Activated CD4-positive, alpha-beta T cell treated with anti-CD3 and anti-CD28 coated beads for 24 hours (primary cell): ENCODE measurements at regions not wholly inside any gene's neighbourhood (a gene's known extent, or its start where the extent isn't known, plus 50 kb on each side); places are given as distances from the start of the nearest gene placed in this dataset.
"Not testable (repeated sequence)": the region's sequence is repeated elsewhere in the genome, so short reads cannot be mapped to it uniquely, and the experiment has no call there.

Experiments used
- DNase-seq, 2 donors: peaks; one replicate each; pipeline ENCODE4 v3.0.0-alpha.2; 2020; ENCODE audit warnings: low read depth in 2 of 2

DNA sequence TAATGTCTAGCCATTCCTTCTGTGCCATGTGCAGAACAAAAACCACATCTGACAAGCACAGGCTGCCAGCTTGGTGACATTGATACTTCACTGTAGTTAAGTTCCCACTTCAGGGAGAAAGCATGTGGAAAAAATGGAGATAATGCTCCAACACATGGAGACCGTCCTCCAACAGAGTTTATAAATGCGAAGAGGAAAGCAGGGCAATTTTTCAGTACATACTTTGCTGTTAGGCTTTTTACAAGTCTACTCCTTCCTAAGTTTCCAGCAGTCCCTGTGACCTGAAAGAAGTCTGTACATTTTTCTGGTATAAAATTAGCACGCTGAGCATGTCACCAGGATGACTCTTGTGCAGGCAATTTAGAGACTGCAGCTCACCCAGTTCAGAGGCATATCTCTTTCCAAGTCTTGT is 766.9 kb upstream of the IGFBP7 start:
- DNase-seq, result no peak

DNA sequence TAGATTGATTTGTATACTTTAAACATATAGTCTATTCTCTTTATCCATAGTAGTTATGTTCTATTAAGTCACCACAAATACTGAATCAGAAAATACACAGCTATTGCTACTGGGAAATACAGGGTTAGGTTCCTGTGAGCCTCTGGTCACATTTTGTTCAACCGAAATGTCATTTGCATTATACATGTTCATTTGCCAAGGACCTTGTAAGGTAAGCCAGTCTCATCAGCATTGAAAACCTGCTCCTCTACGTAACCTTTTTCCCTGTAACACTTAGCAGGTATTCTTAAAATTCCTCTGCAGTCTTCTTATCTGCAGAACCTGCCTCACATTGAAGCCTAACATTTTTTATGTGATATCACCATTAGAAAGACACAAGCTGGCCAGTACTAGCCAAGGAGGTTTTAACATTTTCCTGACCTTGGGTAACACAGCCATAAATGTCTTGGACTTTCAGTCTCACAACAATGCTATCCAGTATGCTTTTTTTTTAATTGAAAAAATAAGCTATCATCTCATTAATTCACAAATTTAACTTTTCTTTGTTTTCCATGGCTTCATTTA is 765.7 kb upstream of the IGFBP7 start:
- no peak for DNase-seq

DNA sequence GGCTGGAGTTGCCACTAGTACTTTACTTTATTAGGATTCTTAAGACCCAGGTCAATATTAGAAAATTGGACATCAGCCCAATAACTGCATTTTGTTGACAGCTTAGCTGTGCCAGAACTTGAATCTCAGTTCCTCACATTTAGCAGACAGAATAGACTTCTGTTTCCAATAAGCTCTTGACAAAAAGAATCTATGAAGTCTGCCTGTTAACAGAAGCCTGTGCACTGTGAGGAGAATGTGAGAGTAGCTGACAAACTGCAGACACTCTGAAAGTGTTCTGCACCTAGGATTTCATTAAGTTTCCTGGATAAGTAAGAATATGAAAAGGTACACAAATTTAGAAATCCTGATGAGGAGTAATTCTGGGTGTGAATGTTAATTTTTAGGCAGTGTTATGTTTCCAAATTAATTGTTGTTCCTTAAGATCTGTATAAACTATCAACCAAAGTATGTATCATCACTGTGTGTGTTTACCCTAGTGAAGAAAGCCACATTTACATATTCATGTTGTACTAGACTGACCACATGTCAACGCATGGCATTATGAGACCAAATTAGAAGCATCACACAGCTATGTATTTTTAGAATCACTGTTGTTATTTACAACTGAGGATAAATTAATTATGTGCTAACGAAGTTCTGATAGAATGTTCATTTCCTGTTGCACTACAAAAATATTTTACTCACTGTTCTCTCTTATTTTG is 756.4 kb upstream of the IGFBP7 start:
- DNase-seq, result no peak

DNA sequence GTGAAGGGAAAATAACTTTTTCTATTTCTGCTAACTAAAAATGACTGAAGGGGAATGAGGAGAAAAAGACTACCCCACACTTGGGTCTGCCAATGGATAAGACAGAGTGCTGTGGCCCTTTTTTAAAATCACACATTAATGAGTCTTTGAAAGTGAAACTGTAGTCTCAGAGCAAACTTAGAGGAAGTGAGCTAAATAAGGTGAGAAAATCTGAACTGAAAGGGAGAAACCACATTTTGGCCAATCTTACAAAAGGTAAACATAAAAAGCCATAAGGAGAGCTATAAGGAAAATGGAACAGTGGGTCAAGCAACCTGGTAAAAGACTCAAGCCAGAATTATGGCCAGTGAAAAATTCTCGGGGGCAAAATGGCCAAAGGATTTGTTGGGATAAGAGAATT is 755.1 kb upstream of the IGFBP7 start:
- no peak for DNase-seq

- DNase-seq, result no peak
Observed at GRCh38 chr4:57854748-57855147, 744.6 kb upstream of the IGFBP7 start.

DNA sequence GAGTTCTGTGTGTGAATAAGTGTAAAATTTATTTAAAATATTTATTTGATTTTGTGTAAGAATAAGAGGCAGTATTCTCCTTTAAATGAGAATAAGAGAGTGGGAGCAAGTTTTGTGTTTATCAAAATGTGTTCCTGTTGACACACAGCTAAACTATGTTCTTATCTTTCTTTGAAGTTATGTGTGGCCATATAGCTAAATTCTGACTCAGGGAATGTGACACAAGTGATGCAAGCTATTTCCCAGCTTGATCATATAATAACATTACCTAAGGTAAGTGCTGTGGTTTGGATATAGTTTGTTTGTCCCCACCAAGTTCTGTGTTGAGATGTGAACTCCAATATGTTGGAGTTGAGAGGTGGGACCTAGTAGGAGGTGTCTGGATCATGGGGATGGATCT is 740.0 kb upstream of the IGFBP7 start:
- DNase-seq, result no peak

DNA sequence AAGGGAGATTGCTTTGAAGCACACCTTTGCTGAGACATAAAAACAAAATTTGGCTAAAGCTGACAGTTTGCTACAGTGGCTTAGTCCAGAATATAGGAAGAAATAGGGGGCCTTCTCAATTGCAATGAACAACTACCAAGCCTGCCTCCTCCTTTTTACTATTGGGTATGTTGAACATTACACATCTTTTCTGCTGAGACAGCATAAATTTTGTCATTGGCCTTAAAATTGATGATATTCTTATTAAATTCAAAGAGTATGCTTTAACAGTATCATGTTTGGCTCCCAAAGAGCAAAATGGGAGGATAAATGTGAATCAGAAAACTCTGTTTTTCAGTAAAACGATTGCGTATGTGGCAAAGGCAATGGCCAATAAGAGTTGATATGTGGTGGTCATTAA is 721.9 kb upstream of the IGFBP7 start:
- no peak for DNase-seq

DNA sequence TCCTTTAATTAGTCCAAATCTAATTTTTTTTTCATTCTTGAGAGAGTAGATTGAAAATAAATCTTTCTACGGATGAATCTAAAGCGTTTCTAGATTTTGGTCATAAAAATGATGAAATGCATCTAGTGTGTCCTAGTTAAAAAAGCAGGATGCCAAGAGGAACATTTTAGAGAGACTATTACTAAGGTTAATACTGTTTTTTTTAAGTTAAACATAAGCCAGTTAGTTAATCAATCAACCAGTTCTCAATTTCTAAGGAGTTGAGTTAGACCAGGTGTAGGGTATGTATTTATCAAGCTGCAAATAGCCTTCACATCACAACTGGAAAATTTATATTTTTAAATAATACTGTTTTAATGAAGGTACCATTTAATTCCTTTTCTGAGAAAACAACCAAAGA is 679.5 kb upstream of the IGFBP7 start:
- no peak for DNase-seq

GRCh38 chr4:57777876-57778275 is 667.7 kb upstream of the IGFBP7 start:
- DNase-seq, result no peak

- DNase-seq, result no peak
Observed at GRCh38 chr4:57774681-57775080, 664.5 kb upstream of the IGFBP7 start.

DNA sequence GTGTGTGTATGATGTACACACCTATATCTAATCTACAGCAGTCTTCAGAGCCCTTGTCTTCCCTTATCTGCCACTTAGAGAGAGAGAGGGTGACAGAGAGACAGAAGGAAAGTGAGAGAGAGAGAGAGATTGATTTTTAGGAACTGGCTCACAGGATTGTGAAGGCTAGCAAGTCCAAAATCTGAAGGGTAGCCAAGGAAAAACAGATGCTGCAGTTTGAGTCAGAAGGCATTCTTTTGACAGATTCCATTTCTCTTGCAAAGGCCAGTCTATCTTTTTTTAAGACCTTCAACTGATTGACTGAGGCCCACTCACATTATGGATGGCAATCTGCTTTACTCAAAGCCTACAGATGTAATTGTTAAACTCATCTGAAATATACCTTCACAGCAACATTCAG is 664.0 kb upstream of the IGFBP7 start:
- DNase-seq, result no peak

DNA sequence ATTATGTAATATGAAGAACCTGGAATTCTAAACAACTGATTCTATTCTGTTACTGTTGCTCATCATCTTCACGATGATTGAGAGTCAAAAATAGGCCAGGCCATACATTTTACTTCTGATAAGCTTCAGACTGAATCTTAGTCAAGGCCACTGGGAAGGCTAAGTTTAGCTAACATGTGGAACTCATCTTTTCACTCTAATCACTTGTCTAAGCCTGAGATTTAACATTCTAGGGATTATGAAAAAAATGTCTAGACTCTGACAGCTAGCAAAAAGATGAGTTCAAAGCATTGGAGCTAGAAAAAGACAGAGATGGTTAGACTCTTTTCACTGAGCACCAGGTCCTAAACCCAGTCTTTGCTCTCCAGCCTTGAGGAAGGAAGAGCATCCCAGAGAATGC is 656.2 kb upstream of the IGFBP7 start:
- no peak for DNase-seq

DNA sequence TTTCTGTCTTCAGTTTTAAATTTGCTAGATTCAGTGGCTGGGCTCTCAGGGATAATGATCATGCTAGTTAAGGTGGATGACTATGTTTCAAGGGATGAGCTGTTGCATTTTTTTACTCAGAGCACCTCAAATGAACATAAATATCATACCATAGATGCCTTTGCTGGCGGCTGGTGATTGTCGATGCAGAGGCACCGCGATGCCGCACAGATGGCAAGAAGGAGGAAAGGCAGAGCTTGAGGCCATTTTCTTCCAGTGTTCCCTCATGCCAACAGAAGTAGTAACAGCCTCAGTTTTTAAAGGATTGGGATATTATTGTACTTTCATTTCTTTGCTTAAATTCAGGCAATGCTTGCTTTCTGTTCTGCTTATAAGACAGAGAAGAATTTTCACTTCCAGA is 654.7 kb upstream of the IGFBP7 start:
- no peak for DNase-seq

- DNase-seq, result no peak
Observed at GRCh38 chr4:57763070-57763469, 652.9 kb upstream of the IGFBP7 start.

GRCh38 chr4:57740625-57741190 is 630.5 kb upstream of the IGFBP7 start:
- DNase-seq, result no peak

- no peak for DNase-seq
Observed at GRCh38 chr4:57736781-57737180, 626.6 kb upstream of the IGFBP7 start.

GRCh38 chr4:57734104-57734670 is 624.0 kb upstream of the IGFBP7 start:
- DNase-seq, result no peak

GRCh38 chr4:57729775-57730570 is 619.8 kb upstream of the IGFBP7 start:
- DNase-seq, result not testable (repeated sequence)

- no peak for DNase-seq
Observed at GRCh38 chr4:57726154-57726553, 616.0 kb upstream of the IGFBP7 start.

GRCh38 chr4:57719456-57719855 is 609.3 kb upstream of the IGFBP7 start:
- DNase-seq, result no peak

DNA sequence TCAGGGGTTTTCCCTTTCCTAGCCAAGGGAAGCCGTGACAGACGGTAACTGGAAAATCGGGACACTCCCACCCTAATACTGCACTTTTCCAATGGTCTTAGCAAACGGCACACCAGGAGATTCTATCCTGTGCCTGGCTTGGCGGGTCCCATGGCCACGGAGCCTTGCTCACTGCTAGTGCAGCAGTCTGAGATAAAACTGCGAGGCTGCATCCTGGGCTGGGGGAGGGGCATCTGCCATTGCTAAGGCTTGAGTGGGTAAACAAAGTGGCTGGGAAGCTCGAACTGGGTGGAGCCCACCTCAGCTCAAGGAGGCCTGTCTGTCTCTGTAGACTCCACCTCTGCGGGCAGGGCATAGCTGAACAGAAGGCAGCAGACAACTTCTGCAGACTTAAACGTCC is 604.1 kb upstream of the IGFBP7 start:
- DNase-seq, result not testable (repeated sequence)

GRCh38 chr4:57710053-57710452 is 599.9 kb upstream of the IGFBP7 start:
- no peak for DNase-seq
